ENCODE measurements at regions not wholly inside any gene's neighbourhood (a gene's known extent, or its start where the extent isn't known, plus 50 kb on each side); places are given as distances from the start of the nearest gene placed in this dataset.

GRCh38 chr3:72630327-72630968 is 217.8 kb downstream of the SHQ1 start:
- Histone ChIP-seq H3K36me3 (ENCODE audit: insufficient read depth, low read length) (no peaks in the 10 kb centered on the region), H3K9me2 (replicated peaks; ENCODE audit: insufficient read depth, low read length) (no peaks in the 10 kb centered on the region), H2AFZ (ENCODE audit: low read length) (no peak overlapping the region), H4K20me1 (ENCODE audit: insufficient read depth, low read depth, low read length) (no peaks in the 10 kb centered on the region), H3K79me2 (ENCODE audit: low read length) (no peaks in the 10 kb centered on the region), H3K9me3 (ENCODE audit: low read length) (no peaks in the 10 kb centered on the region), H3K4me2 (ENCODE audit: low read depth, low read length, poor library complexity, severe bottlenecking) (no peak overlapping the region), H3K4me3 (ENCODE audit: low read length) (no peak overlapping the region), H3K27me3 (ENCODE audit: low read length) (no peaks in the 10 kb centered on the region), H3K9ac (ENCODE audit: low read length) (no peak overlapping the region), H3K27ac (ENCODE audit: low read length) (no peak overlapping the region), H3K4me1 (ENCODE audit: low read length) (no peaks in the 10 kb centered on the region)
- no peak for DNase-seq

DNA sequence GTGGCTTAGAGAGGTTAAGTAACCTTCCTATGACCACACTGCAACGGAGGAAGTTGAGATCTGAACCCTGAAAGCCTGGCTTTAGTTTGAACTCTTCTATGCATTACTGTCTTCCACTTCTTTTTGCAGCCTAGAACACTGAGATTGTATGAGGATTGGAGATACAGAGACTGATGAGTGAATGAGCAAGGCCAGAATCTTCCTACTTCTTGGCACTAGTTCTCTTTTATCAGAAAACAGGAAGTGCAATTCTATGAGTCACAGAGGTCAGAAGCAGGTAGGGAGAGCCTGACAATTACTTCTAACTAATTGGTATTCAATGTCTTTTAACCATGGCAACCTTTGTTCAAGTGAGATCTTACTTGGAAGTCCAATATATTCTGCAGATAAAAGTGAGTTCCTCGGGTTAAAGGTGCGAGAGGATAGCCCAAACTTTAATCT is 219.0 kb downstream of the SHQ1 start:
- Histone ChIP-seq H3K4me2 (ENCODE audit: low read depth, low read length, poor library complexity, severe bottlenecking) (no peak overlapping the region), H3K9me3 (ENCODE audit: low read length) (no peaks in the 10 kb centered on the region), H3K4me3 (ENCODE audit: low read length) (no peak overlapping the region), H4K20me1 (ENCODE audit: insufficient read depth, low read depth, low read length) (no peaks in the 10 kb centered on the region), H2AFZ (ENCODE audit: low read length) (no peak overlapping the region), H3K36me3 (ENCODE audit: insufficient read depth, low read length) (no peaks in the 10 kb centered on the region), H3K9me2 (replicated peaks; ENCODE audit: insufficient read depth, low read length) (no peaks in the 10 kb centered on the region), H3K4me1 (ENCODE audit: low read length) (no peaks in the 10 kb centered on the region), H3K9ac (ENCODE audit: low read length) (no peak overlapping the region), H3K27ac (ENCODE audit: low read length) (no peak overlapping the region), H3K79me2 (ENCODE audit: low read length) (no peaks in the 10 kb centered on the region), H3K27me3 (ENCODE audit: low read length) (no peaks in the 10 kb centered on the region)
- peak; percentile 69 for DNase-seq

DNA sequence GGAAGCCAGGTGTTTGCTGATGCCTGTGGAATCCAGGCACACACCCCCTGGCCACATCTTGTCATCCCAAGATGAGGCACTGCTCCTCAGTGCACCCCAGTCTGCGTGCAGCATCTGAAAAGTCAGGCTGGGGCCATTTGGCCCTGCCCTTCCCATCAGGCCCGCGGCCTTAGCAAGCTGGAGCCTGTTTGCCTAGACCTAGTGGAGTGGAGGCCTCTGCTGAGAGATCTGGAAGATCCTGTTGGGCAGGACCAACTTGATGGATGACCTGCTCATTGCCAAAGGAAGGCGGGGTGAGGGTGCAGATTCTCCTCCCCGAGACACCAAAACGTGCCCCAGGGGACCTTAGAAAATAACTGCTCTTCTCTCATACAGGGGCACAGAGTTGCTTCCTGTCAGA is 220.2 kb downstream of the SHQ1 start:
- H3K9me3 ChIP-seq (ENCODE audit: low read length): no peaks in the 10 kb centered on the region
- no peak overlapping the region for H3K4me2 ChIP-seq (ENCODE audit: low read depth, low read length, poor library complexity, severe bottlenecking)
- H3K4me1 ChIP-seq (ENCODE audit: low read length): no peaks in the 10 kb centered on the region
- no peaks in the 10 kb centered on the region for H3K36me3 ChIP-seq (ENCODE audit: insufficient read depth, low read length)
- no peaks in the 10 kb centered on the region for H3K27me3 ChIP-seq (ENCODE audit: low read length)
- H3K9me2 ChIP-seq (replicated peaks; ENCODE audit: insufficient read depth, low read length): no peaks in the 10 kb centered on the region
- H3K4me3 ChIP-seq (ENCODE audit: low read length): no peak overlapping the region
- no peak for DNase-seq
- H2AFZ ChIP-seq (ENCODE audit: low read length): no peak overlapping the region
- no peaks in the 10 kb centered on the region for H4K20me1 ChIP-seq (ENCODE audit: insufficient read depth, low read depth, low read length)
- no peak overlapping the region for H3K27ac ChIP-seq (ENCODE audit: low read length)
- H3K9ac ChIP-seq (ENCODE audit: low read length): no peak overlapping the region
- H3K79me2 ChIP-seq (ENCODE audit: low read length): no peaks in the 10 kb centered on the region

DNA sequence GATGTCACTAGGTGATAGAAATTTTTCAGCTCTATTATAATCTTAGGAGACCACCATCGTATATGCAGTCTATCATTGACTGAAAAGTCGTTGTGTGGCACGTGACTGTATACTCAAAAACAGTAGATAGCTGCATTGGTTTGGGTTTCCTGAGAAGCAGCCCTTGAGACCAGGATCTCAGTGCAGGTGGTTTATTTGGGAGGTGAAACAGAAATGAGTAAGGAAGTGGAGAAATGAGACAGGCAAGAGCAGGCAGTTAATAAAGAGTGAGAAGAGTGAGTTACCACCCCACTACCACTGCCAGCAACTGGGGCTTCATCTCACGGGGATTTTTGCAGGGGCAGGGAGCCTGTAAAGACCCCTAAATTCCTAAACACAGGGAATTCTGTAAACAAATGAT is 221.0 kb downstream of the SHQ1 start:
- Histone ChIP-seq H3K9me3 (ENCODE audit: low read length) (no peaks in the 10 kb centered on the region), H3K36me3 (ENCODE audit: insufficient read depth, low read length) (no peaks in the 10 kb centered on the region), H2AFZ (ENCODE audit: low read length) (no peak overlapping the region), H3K4me1 (ENCODE audit: low read length) (no peaks in the 10 kb centered on the region), H3K4me3 (ENCODE audit: low read length) (no peak overlapping the region), H4K20me1 (ENCODE audit: insufficient read depth, low read depth, low read length) (no peaks in the 10 kb centered on the region), H3K27me3 (ENCODE audit: low read length) (no peaks in the 10 kb centered on the region), H3K4me2 (ENCODE audit: low read depth, low read length, poor library complexity, severe bottlenecking) (no peak overlapping the region), H3K9me2 (replicated peaks; ENCODE audit: insufficient read depth, low read length) (no peaks in the 10 kb centered on the region), H3K27ac (ENCODE audit: low read length) (no peak overlapping the region), H3K9ac (ENCODE audit: low read length) (no peak overlapping the region), H3K79me2 (ENCODE audit: low read length) (no peaks in the 10 kb centered on the region)
- no peak for DNase-seq

DNA sequence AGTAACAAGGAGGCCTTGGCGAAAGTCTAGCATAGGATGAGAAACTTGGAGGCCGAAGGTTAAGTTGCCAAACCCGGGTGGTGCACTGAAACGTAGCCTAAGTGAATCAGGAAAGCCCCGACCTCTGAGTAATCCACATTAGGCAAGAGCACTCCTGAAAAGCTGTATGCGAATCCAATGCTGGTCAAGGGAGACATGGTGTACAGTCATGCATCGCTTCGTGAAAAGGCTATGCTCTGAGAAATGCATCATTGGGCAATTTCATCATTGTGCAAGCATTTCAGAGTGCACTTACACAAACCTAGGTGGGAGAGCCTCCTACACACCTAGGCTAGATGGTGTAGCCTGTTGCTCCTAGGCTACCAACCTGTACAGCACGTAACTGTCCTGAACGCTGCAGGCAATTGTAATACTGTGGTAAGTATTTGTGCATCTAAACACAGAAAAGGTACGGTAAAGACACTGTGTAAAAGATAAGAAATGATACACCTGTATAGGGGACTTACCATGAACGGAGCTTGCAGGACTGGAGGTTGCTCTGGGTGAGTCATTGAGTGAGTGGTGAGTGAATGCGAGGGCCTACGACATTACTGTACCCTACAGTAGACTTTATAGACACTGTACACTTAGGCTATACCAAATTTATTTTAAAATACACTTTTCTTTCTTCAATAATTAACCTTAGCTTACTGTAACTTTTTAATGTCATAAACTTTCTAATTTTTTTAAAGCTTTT is 222.5 kb downstream of the SHQ1 start:
- Histone ChIP-seq H4K20me1 (ENCODE audit: insufficient read depth, low read depth, low read length) (no peaks in the 10 kb centered on the region), H3K4me2 (ENCODE audit: low read depth, low read length, poor library complexity, severe bottlenecking) (no peak overlapping the region), H3K9me2 (replicated peaks; ENCODE audit: insufficient read depth, low read length) (no peaks in the 10 kb centered on the region), H3K4me3 (ENCODE audit: low read length) (no peak overlapping the region), H3K79me2 (ENCODE audit: low read length) (no peaks in the 10 kb centered on the region), H2AFZ (ENCODE audit: low read length) (no peak overlapping the region), H3K9ac (ENCODE audit: low read length) (no peak overlapping the region), H3K27me3 (ENCODE audit: low read length) (no peaks in the 10 kb centered on the region), H3K4me1 (ENCODE audit: low read length) (no peaks in the 10 kb centered on the region), H3K27ac (ENCODE audit: low read length) (no peak overlapping the region), H3K36me3 (ENCODE audit: insufficient read depth, low read length) (no peaks in the 10 kb centered on the region), H3K9me3 (ENCODE audit: low read length) (no peaks in the 10 kb centered on the region)
- DNase-seq: no peak

DNA sequence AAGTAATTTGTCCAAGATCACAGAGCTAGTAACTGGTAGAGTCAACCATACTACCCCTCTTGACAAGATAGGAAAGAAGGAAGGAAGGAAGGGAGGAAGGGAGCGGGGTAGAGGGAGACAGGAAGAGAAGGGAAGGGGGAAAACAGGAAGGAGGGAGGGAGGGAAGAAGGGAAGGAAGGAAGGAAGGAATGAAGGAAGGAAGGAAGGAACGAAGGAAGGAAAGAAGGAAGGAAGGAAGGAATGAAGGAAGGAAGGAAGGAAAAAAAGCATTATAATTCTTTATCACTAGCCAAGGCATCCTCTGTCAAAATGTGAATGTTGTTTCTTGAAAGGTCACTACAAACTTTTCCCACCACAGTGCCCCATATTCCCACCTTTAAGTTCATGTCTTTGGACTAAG is 223.6 kb downstream of the SHQ1 start:
- H3K27me3 ChIP-seq (ENCODE audit: low read length): no peaks in the 10 kb centered on the region
- H3K36me3 ChIP-seq (ENCODE audit: insufficient read depth, low read length): no peaks in the 10 kb centered on the region
- no peak for DNase-seq
- H3K27ac ChIP-seq (ENCODE audit: low read length): no peak overlapping the region
- H3K79me2 ChIP-seq (ENCODE audit: low read length): no peaks in the 10 kb centered on the region
- no peak overlapping the region for H3K4me3 ChIP-seq (ENCODE audit: low read length)
- H3K9me2 ChIP-seq (replicated peaks; ENCODE audit: insufficient read depth, low read length): no peaks in the 10 kb centered on the region
- no peak overlapping the region for H2AFZ ChIP-seq (ENCODE audit: low read length)
- no peaks in the 10 kb centered on the region for H3K9me3 ChIP-seq (ENCODE audit: low read length)
- no peak overlapping the region for H3K4me2 ChIP-seq (ENCODE audit: low read depth, low read length, poor library complexity, severe bottlenecking)
- no peaks in the 10 kb centered on the region for H4K20me1 ChIP-seq (ENCODE audit: insufficient read depth, low read depth, low read length)
- no peak overlapping the region for H3K9ac ChIP-seq (ENCODE audit: low read length)
- H3K4me1 ChIP-seq (ENCODE audit: low read length): no peaks in the 10 kb centered on the region

DNA sequence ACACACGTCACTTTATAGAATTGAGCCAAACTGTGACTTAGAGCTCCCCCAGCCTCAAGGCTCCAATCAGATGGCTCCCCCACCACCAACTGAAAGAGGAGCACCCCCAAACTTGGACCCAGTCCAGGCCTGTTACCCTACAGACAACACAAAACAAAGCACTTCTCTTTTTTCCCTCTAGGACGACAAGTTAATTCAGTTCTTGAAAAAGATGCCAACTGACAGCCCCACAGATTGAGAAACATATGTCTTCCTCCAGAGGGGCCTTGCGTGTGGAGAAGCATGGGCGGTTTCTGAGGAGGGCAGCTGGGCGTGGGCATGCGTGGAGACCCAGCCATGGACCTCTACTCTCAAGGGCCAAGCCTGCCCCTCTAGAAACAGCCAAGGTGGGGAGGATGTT is 229.5 kb downstream of the SHQ1 start:
- no peaks in the 10 kb centered on the region for H3K4me1 ChIP-seq (ENCODE audit: low read length)
- no peaks in the 10 kb centered on the region for H3K36me3 ChIP-seq (ENCODE audit: insufficient read depth, low read length)
- no peaks in the 10 kb centered on the region for H3K27me3 ChIP-seq (ENCODE audit: low read length)
- no peaks in the 10 kb centered on the region for H4K20me1 ChIP-seq (ENCODE audit: insufficient read depth, low read depth, low read length)
- no peaks in the 10 kb centered on the region for H3K9me2 ChIP-seq (replicated peaks; ENCODE audit: insufficient read depth, low read length)
- no peak overlapping the region for H3K4me2 ChIP-seq (ENCODE audit: low read depth, low read length, poor library complexity, severe bottlenecking)
- H3K9me3 ChIP-seq (ENCODE audit: low read length): no peaks in the 10 kb centered on the region
- no peak overlapping the region for H3K27ac ChIP-seq (ENCODE audit: low read length)
- no peak overlapping the region for H2AFZ ChIP-seq (ENCODE audit: low read length)
- H3K79me2 ChIP-seq (ENCODE audit: low read length): no peaks in the 10 kb centered on the region
- no peak overlapping the region for H3K4me3 ChIP-seq (ENCODE audit: low read length)
- H3K9ac ChIP-seq (ENCODE audit: low read length): no peak overlapping the region
- DNase-seq: no peak

DNA sequence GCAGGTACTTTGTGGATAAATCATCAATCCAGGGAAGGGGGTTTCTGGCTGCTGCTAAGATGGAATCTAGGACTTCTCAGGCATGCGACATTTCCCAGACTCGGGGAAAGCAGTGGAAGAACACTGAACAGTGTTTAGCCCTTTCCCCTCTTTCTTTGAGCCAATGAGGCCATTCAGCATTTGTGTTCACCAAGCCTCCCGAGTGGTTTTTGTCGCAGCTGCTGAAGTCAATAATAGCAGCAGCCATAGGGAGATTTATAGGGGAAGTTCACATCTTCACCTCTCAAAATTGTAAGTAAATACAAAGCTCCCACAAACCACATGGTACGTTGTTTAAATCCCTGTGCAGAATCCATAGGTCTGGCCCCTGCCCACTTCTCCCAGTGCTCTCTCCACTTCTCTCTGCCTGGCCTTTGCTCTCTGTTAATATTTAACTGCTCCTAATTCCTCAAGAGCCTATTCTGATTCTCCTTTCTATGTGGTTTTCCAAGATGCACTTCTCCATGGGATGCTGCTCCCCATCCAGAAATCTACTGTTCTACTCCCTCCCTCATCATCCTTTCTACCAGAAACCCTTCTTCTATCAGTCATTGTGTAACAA is 230.7 kb downstream of the SHQ1 start:
- Histone ChIP-seq H3K27me3 (ENCODE audit: low read length) (no peaks in the 10 kb centered on the region), H3K36me3 (ENCODE audit: insufficient read depth, low read length) (no peaks in the 10 kb centered on the region), H3K4me1 (ENCODE audit: low read length) (no peaks in the 10 kb centered on the region), H3K9ac (ENCODE audit: low read length) (no peak overlapping the region), H3K9me3 (ENCODE audit: low read length) (no peaks in the 10 kb centered on the region), H3K9me2 (replicated peaks; ENCODE audit: insufficient read depth, low read length) (no peaks in the 10 kb centered on the region), H2AFZ (ENCODE audit: low read length) (no peak overlapping the region), H3K27ac (ENCODE audit: low read length) (no peak overlapping the region), H3K4me2 (ENCODE audit: low read depth, low read length, poor library complexity, severe bottlenecking) (no peak overlapping the region), H3K4me3 (ENCODE audit: low read length) (no peak overlapping the region), H4K20me1 (ENCODE audit: insufficient read depth, low read depth, low read length) (no peaks in the 10 kb centered on the region), H3K79me2 (ENCODE audit: low read length) (no peaks in the 10 kb centered on the region)
- no peak for DNase-seq
